ENCODE measurements at regions not wholly inside any gene's neighbourhood (a gene's known extent, or its start where the extent isn't known, plus 50 kb on each side); places are given as distances from the start of the nearest gene placed in this dataset.

GRCh38 chr9:108567571-108567970 is 288.2 kb downstream of the ACTL7B start:
- Histone ChIP-seq H3K36me3 (ENCODE audit: low read depth) (no peaks in the 10 kb centered on the region), H3K27me3 (ENCODE audit: insufficient read depth, poor library complexity, severe bottlenecking) (no peaks in the 10 kb centered on the region), H3K4me1 (ENCODE audit: insufficient read depth, poor library complexity, severe bottlenecking) (peaks cover 12% of the 10 kb centered on the region), H3K4me3 (ENCODE audit: severe bottlenecking) (no peak overlapping the region), H3K9me3 (ENCODE audit: severe bottlenecking) (no peaks in the 10 kb centered on the region), H3K27ac (ENCODE audit: poor library complexity, severe bottlenecking) (peak overlapping the region; percentile 46)
- no peak for TF ChIP-seq CTCF (IDR thresholded peaks at IDR 0.05; ENCODE audit: poor library complexity, severe bottlenecking)
- ATAC-seq (ENCODE audit: low read depth), result no peak
- DNase-seq (ENCODE audit: low spot score), result no peak

DNA sequence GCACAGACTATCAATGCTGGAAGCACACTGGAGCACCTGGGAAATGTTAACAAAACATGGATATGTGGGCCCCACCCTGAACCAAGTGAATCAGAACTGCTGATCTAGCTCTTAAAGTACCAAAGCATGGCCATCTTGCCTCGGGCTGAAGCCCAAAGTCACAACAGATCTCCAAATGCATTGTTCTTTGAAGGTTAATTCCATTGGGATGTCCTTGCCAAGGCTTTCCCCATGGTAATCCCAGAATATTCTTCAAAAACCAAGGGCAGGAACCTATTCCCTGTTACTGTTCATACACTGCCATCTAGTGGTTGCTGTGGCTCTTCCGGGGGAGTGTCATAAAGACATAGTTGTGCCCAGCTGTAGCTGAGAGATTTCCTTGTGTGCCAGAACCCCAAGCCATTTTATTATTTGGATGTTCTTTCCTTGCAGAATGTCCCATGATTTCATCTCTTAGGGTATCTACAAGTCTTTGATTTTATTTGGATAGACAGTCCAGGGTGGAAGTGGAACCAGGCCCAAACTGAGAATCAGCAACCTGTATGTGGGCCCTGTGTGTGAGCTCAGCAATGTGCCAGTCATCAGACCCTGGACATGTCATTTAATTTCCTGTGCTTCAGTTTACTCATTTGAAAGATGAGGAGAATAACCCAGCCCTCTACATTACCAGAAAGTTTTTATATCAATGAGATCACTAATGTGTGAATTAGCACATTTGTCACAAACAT is 290.0 kb downstream of the ACTL7B start:
- Histone ChIP-seq H3K27ac (ENCODE audit: poor library complexity, severe bottlenecking) (no peak overlapping the region), H3K9me3 (ENCODE audit: severe bottlenecking) (no peaks in the 10 kb centered on the region), H3K36me3 (ENCODE audit: low read depth) (no peaks in the 10 kb centered on the region), H3K4me1 (ENCODE audit: insufficient read depth, poor library complexity, severe bottlenecking) (peaks cover 17% of the 10 kb centered on the region), H3K4me3 (ENCODE audit: severe bottlenecking) (no peak overlapping the region), H3K27me3 (ENCODE audit: insufficient read depth, poor library complexity, severe bottlenecking) (no peaks in the 10 kb centered on the region)
- ATAC-seq (ENCODE audit: low read depth) (peak; percentile 46), DNase-seq (ENCODE audit: low spot score) (no peak)
- TF ChIP-seq CTCF (IDR thresholded peaks at IDR 0.05; ENCODE audit: poor library complexity, severe bottlenecking), result peak; percentile 92

DNA sequence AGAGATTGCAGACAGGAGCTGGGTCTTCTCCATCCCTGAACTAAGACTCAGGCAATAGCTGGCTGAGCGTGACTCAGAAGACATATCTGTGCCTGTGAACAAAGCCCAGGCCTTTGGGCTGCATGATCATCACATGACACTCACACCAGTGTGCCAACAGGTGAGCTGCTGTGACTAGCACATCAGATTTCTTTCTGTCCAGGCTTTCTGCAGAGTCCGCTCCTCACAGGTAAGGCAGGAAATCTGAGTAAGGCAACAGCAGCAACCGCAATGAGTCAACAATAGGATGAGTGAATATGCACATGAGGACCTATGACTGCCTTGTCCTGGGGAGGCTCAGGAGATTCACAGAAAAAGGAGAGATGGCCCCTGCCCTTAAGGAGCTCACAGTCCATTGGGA is 293.6 kb downstream of the ACTL7B start:
- H3K27me3 ChIP-seq (ENCODE audit: insufficient read depth, poor library complexity, severe bottlenecking), result no peaks in the 10 kb centered on the region
- no peak overlapping the region for H3K4me3 ChIP-seq (ENCODE audit: severe bottlenecking)
- no peak for TF ChIP-seq CTCF (IDR thresholded peaks at IDR 0.05; ENCODE audit: poor library complexity, severe bottlenecking)
- H3K4me1 ChIP-seq (ENCODE audit: insufficient read depth, poor library complexity, severe bottlenecking), result peaks cover 8% of the 10 kb centered on the region
- H3K27ac ChIP-seq (ENCODE audit: poor library complexity, severe bottlenecking), result peak overlapping the region; percentile 44
- no peaks in the 10 kb centered on the region for H3K9me3 ChIP-seq (ENCODE audit: severe bottlenecking)
- peak; percentile 91 for DNase-seq (ENCODE audit: low spot score)
- no peaks in the 10 kb centered on the region for H3K36me3 ChIP-seq (ENCODE audit: low read depth)
- peak; percentile 96 for ATAC-seq (ENCODE audit: low read depth)

DNA sequence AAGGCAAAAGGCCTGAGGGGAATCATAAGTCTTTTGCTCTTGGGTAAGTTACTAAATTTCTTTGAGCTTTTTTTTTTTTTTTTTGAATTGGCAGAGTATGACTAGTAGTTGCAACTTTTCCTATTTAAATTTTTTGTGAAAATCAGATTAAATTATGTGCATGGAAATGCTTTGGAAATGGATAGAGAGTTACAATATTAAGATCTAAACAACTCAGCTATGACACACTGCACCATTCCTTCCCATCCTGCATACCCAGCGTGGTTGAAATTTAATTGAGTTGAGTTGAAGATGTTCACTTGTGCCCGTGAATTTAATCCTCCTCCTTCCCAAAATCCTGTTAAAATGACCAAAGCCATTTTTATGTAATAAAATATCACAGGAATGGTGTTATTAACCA is 296.4 kb downstream of the ACTL7B start:
- no peak for TF ChIP-seq CTCF (IDR thresholded peaks at IDR 0.05; ENCODE audit: poor library complexity, severe bottlenecking)
- Histone ChIP-seq H3K36me3 (ENCODE audit: low read depth) (no peaks in the 10 kb centered on the region), H3K9me3 (ENCODE audit: severe bottlenecking) (no peaks in the 10 kb centered on the region), H3K27me3 (ENCODE audit: insufficient read depth, poor library complexity, severe bottlenecking) (no peaks in the 10 kb centered on the region), H3K4me1 (ENCODE audit: insufficient read depth, poor library complexity, severe bottlenecking) (peaks cover 5% of the 10 kb centered on the region), H3K4me3 (ENCODE audit: severe bottlenecking) (no peak overlapping the region), H3K27ac (ENCODE audit: poor library complexity, severe bottlenecking) (no peak overlapping the region)
- ATAC-seq (ENCODE audit: low read depth) (no peak), DNase-seq (ENCODE audit: low spot score) (no peak)

DNA sequence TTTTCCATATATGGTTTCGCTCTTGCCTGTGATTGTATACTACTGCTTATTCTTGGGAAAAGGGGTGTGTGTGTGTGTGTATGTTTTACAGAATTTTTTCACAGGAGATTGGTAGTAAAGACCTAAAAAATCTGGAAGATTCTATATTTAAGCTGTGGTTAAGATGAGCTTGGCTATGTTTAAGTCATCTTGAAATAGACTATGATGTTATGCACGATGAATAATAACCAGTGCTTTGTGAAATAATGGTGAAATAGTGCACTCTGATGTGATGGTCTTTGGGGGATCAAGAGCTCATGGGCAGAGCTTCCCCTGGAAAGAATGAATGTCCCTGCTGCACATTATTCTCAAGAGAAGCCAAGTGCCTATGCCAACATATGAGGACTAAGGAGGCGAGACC is 301.0 kb downstream of the ACTL7B start:
- H3K4me3 ChIP-seq (ENCODE audit: severe bottlenecking), result no peak overlapping the region
- no peak for DNase-seq (ENCODE audit: low spot score)
- no peak for ATAC-seq (ENCODE audit: low read depth)

More for the DNA sequence above, 301.0 kb downstream of the ACTL7B start:
- Histone ChIP-seq H3K9me3 (ENCODE audit: severe bottlenecking) (no peaks in the 10 kb centered on the region), H3K27ac (ENCODE audit: poor library complexity, severe bottlenecking) (no peak overlapping the region), H3K36me3 (ENCODE audit: low read depth) (no peaks in the 10 kb centered on the region), H3K4me1 (ENCODE audit: insufficient read depth, poor library complexity, severe bottlenecking) (peaks cover 35% of the 10 kb centered on the region), H3K27me3 (ENCODE audit: insufficient read depth, poor library complexity, severe bottlenecking) (no peaks in the 10 kb centered on the region)
- no peak for TF ChIP-seq CTCF (IDR thresholded peaks at IDR 0.05; ENCODE audit: poor library complexity, severe bottlenecking)

Data from RWPE2 (cell line).